ENCODE measurements at regions not wholly inside any gene's neighbourhood (a gene's known extent, or its start where the extent isn't known, plus 50 kb on each side); places are given as distances from the start of the nearest gene placed in this dataset.
"Not testable (repeated sequence)": the region's sequence is repeated elsewhere in the genome, so short reads cannot be mapped to it uniquely, and the experiment has no call there.

GRCh38 chr16:88128556-88128955, 177.3 kb downstream of the BANP start:
- DNase-seq: no peak

- DNase-seq: not testable (repeated sequence)
Measured at GRCh38 chr16:88129133-88129532, 177.9 kb downstream of the BANP start.

GRCh38 chr16:88130016-88130415, 178.8 kb downstream of the BANP start:
- DNase-seq: no peak

- no peak for DNase-seq
Measured at GRCh38 chr16:88130681-88131080, 179.4 kb downstream of the BANP start.

- DNase-seq: no peak
Measured at GRCh38 chr16:88131256-88131655, 180.0 kb downstream of the BANP start.

GRCh38 chr16:88131966-88132365, 180.7 kb downstream of the BANP start:
- DNase-seq: no peak

GRCh38 chr16:88132836-88133506, 181.7 kb downstream of the BANP start:
- DNase-seq: no peak

- DNase-seq: no peak
Measured at GRCh38 chr16:88133507-88133843, 182.2 kb downstream of the BANP start.

GRCh38 chr16:88134172-88134898, 183.1 kb downstream of the BANP start:
- not testable (repeated sequence) for DNase-seq

- DNase-seq: not testable (repeated sequence)
Measured at GRCh38 chr16:88134899-88135682, 183.9 kb downstream of the BANP start.

GRCh38 chr16:88136211-88136713, 185.0 kb downstream of the BANP start:
- not testable (repeated sequence) for DNase-seq

GRCh38 chr16:88136939-88137338, 185.7 kb downstream of the BANP start:
- not testable (repeated sequence) for DNase-seq

GRCh38 chr16:88139141-88139540, 187.9 kb downstream of the BANP start:
- not testable (repeated sequence) for DNase-seq

- not testable (repeated sequence) for DNase-seq
Measured at GRCh38 chr16:88140195-88140594, 189.0 kb downstream of the BANP start.

GRCh38 chr16:88141580-88141979, 190.3 kb downstream of the BANP start:
- DNase-seq: no peak

GRCh38 chr16:88142056-88142935, 191.1 kb downstream of the BANP start:
- not testable (repeated sequence) for DNase-seq

GRCh38 chr16:88143122-88144027, 192.1 kb downstream of the BANP start:
- not testable (repeated sequence) for DNase-seq

- no peak for DNase-seq
Measured at GRCh38 chr16:88144028-88144511, 192.8 kb downstream of the BANP start.

GRCh38 chr16:88145376-88145775, 194.1 kb downstream of the BANP start:
- DNase-seq: not testable (repeated sequence)

- DNase-seq: not testable (repeated sequence)
Measured at GRCh38 chr16:88145824-88146405, 194.7 kb downstream of the BANP start.
